Chondrocyte (in vitro differentiated cells): ENCODE measurements at regions not wholly inside any gene's neighbourhood (a gene's known extent, or its start where the extent isn't known, plus 50 kb on each side); places are given as distances from the start of the nearest gene placed in this dataset.

ENCODE experiments used
- DNase-seq: peaks from one replicate; pipeline ENCODE4 v3.0.0; 2021; ENCODE audit warnings: mixed read lengths, low spot score
- H3K27ac Mint-ChIP-seq: one replicate; pipeline ENCODE4 v1.8.0; 2021; ENCODE audit warnings: mild to moderate bottlenecking, moderate library complexity, mixed read lengths; ENCODE audit not compliant: unreplicated experiment
- H3K27me3 Mint-ChIP-seq: 2 replicates; pipeline ENCODE4 v1.8.0; 2021; ENCODE audit warnings: low read depth, mixed read lengths
- H3K36me3 Mint-ChIP-seq: 2 replicates; pipeline ENCODE4 v1.8.0; 2021; ENCODE audit warnings: low read depth, mixed read lengths
- H3K4me1 Mint-ChIP-seq: 2 replicates; pipeline ENCODE4 v1.8.0; 2021; ENCODE audit warnings: low read depth, mild to moderate bottlenecking, mixed read lengths
- H3K4me3 Mint-ChIP-seq: one replicate; pipeline ENCODE4 v1.8.0; 2021; ENCODE audit warnings: mild to moderate bottlenecking, moderate library complexity, mixed read lengths; ENCODE audit not compliant: unreplicated experiment
- H3K9me3 Mint-ChIP-seq: 2 replicates; pipeline ENCODE4 v1.8.0; 2021; ENCODE audit warnings: low read depth, mixed read lengths
- TF ChIP-seq, protein P1 (sequence below): fragments of 200-600 bp; sonication (generic); IDR thresholded peaks from 2 replicates; pipeline ENCODE4 v1.5.0; 2021; ENCODE audit warnings: antibody characterized with exemption, mild to moderate bottlenecking, moderate library complexity

DNA sequence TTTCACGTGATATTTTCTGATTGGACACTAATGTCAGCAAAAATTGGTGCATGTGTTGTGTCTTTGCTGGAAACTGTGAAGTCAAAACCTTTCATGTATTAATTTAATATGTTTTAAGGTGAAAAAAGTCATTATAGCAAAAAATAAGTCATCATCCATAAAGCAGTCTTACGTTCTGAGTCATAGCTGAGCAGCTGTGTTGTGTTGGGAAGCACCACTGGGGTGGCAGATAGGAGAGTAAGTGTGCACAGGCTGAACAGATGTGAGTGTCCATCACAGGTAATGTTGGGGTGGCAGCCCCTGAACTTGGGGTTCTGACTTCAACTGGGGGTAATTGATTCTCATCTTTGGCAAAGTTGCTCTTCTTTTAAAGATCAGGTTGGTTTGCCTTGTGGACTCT lies 156.8 kb downstream of the NXNL2 start:
- DNase-seq, result no peak
- Mint-ChIP-seq H3K4me3 (no peak overlapping the region), H3K27me3 (peaks cover 2% of the 10 kb centered on the region), H3K4me1 (peaks cover 8% of the 10 kb centered on the region), H3K27ac (no peak overlapping the region), H3K36me3 (peaks cover 2% of the 10 kb centered on the region), H3K9me3 (peaks cover 11% of the 10 kb centered on the region)
- TF ChIP-seq, protein P1, sequence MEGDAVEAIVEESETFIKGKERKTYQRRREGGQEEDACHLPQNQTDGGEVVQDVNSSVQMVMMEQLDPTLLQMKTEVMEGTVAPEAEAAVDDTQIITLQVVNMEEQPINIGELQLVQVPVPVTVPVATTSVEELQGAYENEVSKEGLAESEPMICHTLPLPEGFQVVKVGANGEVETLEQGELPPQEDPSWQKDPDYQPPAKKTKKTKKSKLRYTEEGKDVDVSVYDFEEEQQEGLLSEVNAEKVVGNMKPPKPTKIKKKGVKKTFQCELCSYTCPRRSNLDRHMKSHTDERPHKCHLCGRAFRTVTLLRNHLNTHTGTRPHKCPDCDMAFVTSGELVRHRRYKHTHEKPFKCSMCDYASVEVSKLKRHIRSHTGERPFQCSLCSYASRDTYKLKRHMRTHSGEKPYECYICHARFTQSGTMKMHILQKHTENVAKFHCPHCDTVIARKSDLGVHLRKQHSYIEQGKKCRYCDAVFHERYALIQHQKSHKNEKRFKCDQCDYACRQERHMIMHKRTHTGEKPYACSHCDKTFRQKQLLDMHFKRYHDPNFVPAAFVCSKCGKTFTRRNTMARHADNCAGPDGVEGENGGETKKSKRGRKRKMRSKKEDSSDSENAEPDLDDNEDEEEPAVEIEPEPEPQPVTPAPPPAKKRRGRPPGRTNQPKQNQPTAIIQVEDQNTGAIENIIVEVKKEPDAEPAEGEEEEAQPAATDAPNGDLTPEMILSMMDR, result no peak

DNA sequence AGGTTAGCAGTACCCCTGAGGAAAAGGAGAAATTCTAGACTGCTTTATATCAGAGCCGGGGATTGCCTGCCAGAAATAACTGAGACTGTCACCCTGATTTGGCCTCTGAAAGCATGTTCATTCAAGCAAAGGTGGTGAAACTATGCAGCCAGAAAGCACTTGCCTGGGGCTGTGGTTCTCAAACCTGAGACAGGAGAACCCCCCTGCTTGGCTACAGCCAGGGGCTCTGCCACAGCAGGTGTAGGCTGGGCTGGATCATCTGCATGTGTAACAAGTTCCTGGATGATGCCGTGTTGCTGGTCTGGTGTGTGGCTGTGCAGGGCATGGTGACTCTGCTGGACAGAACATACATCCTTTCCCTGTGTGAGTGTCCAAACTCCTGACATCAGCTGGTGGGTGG lies 157.8 kb downstream of the NXNL2 start:
- H3K9me3 Mint-ChIP-seq, result peaks cover 11% of the 10 kb centered on the region
- peaks cover 8% of the 10 kb centered on the region for H3K4me1 Mint-ChIP-seq
- DNase-seq, result no peak
- H3K27ac Mint-ChIP-seq, result no peak overlapping the region
- TF ChIP-seq, protein P1, result no peak
- H3K36me3 Mint-ChIP-seq, result peaks cover 2% of the 10 kb centered on the region
- H3K4me3 Mint-ChIP-seq, result no peak overlapping the region
- H3K27me3 Mint-ChIP-seq, result peaks cover 2% of the 10 kb centered on the region

- DNase-seq, result no peak
- H3K36me3 Mint-ChIP-seq, result peaks cover 2% of the 10 kb centered on the region
- H3K4me1 Mint-ChIP-seq, result peaks cover 8% of the 10 kb centered on the region
- H3K27ac Mint-ChIP-seq, result no peak overlapping the region
- TF ChIP-seq, protein P1, result no peak
- no peak overlapping the region for H3K4me3 Mint-ChIP-seq
- H3K27me3 Mint-ChIP-seq, result peaks cover 10% of the 10 kb centered on the region
- H3K9me3 Mint-ChIP-seq, result peaks cover 11% of the 10 kb centered on the region
Measured at GRCh38 chr9:88694625-88695024, 159.6 kb downstream of the NXNL2 start.

GRCh38 chr9:88696501-88696900 lies 161.5 kb downstream of the NXNL2 start:
- Mint-ChIP-seq H3K9me3 (peaks cover 17% of the 10 kb centered on the region), H3K27ac (no peak overlapping the region), H3K4me3 (no peak overlapping the region), H3K36me3 (peaks cover 2% of the 10 kb centered on the region), H3K27me3 (peaks cover 10% of the 10 kb centered on the region), H3K4me1 (peaks cover 8% of the 10 kb centered on the region)
- TF ChIP-seq, protein P1, result no peak
- DNase-seq, result no peak

- peaks cover 13% of the 10 kb centered on the region for H3K27me3 Mint-ChIP-seq
- no peak for DNase-seq
- TF ChIP-seq, protein P1, result no peak
- H3K4me3 Mint-ChIP-seq, result no peak overlapping the region
- H3K4me1 Mint-ChIP-seq, result peaks cover 8% of the 10 kb centered on the region
- peaks cover 13% of the 10 kb centered on the region for H3K9me3 Mint-ChIP-seq
- no peak overlapping the region for H3K27ac Mint-ChIP-seq
- H3K36me3 Mint-ChIP-seq, result peaks cover 2% of the 10 kb centered on the region
Measured at GRCh38 chr9:88697764-88698432, 162.9 kb downstream of the NXNL2 start.
